GM19238 (cell line): ENCODE measurements at regions not wholly inside any gene's neighbourhood (a gene's known extent, or its start where the extent isn't known, plus 50 kb on each side); places are given as distances from the start of the nearest gene placed in this dataset.
"Not testable (repeated sequence)": the region's sequence is repeated elsewhere in the genome, so short reads cannot be mapped to it uniquely, and the experiment has no call there.

ENCODE experiments used
- DNase-seq: peaks from one replicate; pipeline ENCODE4 v3.0.0; 2011; ENCODE audit warnings: low spot score; ENCODE audit not compliant: insufficient read length

GRCh38 chr2:16415861-16416260, 249.8 kb downstream of the CYRIA start:
- DNase-seq: not testable (repeated sequence)

GRCh38 chr2:16413947-16414346, 251.7 kb downstream of the CYRIA start:
- DNase-seq: no peak

- DNase-seq: no peak
Measured at GRCh38 chr2:16413285-16413684, 252.3 kb downstream of the CYRIA start.

GRCh38 chr2:16412321-16413030, 253.2 kb downstream of the CYRIA start:
- DNase-seq: no peak

- no peak for DNase-seq
Measured at GRCh38 chr2:16411788-16412187, 253.8 kb downstream of the CYRIA start.

GRCh38 chr2:16409849-16410248, 255.8 kb downstream of the CYRIA start:
- DNase-seq: no peak

- DNase-seq: no peak
Measured at GRCh38 chr2:16409006-16409390, 256.6 kb downstream of the CYRIA start.

- no peak for DNase-seq
Measured at GRCh38 chr2:16408331-16409005, 257.2 kb downstream of the CYRIA start.

GRCh38 chr2:16407358-16407757, 258.3 kb downstream of the CYRIA start:
- no peak for DNase-seq

GRCh38 chr2:16406496-16407289, 258.9 kb downstream of the CYRIA start:
- DNase-seq: no peak

- DNase-seq: no peak
Measured at GRCh38 chr2:16405551-16405950, 260.1 kb downstream of the CYRIA start.

- no peak for DNase-seq
Measured at GRCh38 chr2:16404551-16405300, 260.9 kb downstream of the CYRIA start.

GRCh38 chr2:16404146-16404545, 261.5 kb downstream of the CYRIA start:
- DNase-seq: no peak

- no peak for DNase-seq
Measured at GRCh38 chr2:16402891-16403290, 262.7 kb downstream of the CYRIA start.

GRCh38 chr2:16401761-16402300, 263.8 kb downstream of the CYRIA start:
- no peak for DNase-seq

GRCh38 chr2:16400127-16400623, 265.5 kb downstream of the CYRIA start:
- no peak for DNase-seq

- no peak for DNase-seq
Measured at GRCh38 chr2:16398486-16399043, 267.1 kb downstream of the CYRIA start.

- DNase-seq: no peak
Measured at GRCh38 chr2:16397681-16398475, 267.8 kb downstream of the CYRIA start.

- DNase-seq: no peak
Measured at GRCh38 chr2:16396986-16397385, 268.6 kb downstream of the CYRIA start.

GRCh38 chr2:16396171-16396570, 269.5 kb downstream of the CYRIA start:
- DNase-seq: no peak
